GM21360 (cell line): ENCODE measurements at regions not wholly inside any gene's neighbourhood (a gene's known extent, or its start where the extent isn't known, plus 50 kb on each side); places are given as distances from the start of the nearest gene placed in this dataset.
"Not testable (repeated sequence)": the region's sequence is repeated elsewhere in the genome, so short reads cannot be mapped to it uniquely, and the experiment has no call there.

Experiments
- ATAC-seq: cut with Tn5 transposase; IDR thresholded peaks from one replicate; pipeline ENCODE4 v1.9.1; 2021; ENCODE audit warnings: mild to moderate bottlenecking, moderate library complexity; ENCODE audit not compliant: unreplicated experiment

DNA sequence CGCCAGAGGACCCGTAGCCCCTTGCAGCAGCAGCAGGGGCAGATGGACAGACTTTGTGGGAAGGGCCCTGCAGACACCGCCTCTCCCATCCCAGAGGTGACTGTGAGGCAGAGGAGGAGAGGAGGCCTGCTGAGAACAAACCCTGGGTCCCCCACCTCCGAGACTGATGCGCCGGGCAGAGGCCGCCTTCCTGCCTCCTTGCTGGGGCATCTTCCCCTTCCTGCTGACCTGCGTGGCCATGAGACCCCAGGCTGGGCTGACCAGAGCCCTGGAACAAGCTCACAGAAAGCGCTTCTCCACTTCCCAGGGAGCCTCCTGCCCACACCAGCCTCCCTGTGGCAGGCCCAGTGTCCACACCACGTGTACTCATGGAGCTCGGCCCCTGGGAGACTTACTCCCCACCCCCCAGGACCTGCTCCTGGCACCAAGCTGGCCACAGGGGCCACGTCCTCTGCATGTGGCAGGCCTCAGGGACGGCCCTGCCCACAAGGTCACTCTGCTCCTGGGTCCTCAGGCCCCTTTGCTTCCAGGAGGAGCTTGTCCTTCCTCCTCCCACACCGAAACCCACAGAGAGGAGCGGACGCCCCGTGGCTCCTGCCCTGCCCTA is 119.0 kb upstream of the ZNF469 start:
- not testable (repeated sequence) for ATAC-seq

DNA sequence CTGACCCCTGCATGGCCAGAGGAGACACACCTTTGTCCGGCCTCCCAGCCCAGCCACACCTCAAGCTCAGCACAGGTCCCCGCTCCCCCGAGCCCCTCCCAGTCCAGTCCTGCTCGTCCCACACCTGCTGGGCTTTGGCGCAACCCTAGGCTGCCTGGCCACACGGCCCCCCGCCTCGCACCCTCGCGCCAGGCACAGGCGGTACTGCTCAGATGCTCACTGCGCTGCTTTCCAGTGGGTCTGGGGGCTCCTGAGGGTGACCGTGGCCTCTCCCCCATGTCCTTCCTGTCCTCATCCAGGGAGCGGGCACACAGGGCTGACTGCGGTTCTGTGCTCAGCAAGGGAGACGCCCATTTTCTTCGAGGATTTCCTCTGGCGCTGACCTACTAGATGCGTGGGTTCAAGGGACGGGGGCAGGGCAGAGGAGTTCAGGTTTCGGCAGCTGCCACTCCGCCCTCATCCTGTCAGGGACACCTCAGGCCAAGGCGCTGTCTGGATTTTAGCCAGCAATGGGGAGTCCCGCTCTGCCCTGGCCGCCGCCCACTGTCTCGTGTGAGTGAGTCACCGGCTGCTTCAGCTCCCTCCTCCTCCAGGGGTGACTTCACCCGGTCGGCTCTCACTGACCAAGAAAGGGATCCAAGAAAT is 118.0 kb upstream of the ZNF469 start:
- ATAC-seq: peak; percentile 73

DNA sequence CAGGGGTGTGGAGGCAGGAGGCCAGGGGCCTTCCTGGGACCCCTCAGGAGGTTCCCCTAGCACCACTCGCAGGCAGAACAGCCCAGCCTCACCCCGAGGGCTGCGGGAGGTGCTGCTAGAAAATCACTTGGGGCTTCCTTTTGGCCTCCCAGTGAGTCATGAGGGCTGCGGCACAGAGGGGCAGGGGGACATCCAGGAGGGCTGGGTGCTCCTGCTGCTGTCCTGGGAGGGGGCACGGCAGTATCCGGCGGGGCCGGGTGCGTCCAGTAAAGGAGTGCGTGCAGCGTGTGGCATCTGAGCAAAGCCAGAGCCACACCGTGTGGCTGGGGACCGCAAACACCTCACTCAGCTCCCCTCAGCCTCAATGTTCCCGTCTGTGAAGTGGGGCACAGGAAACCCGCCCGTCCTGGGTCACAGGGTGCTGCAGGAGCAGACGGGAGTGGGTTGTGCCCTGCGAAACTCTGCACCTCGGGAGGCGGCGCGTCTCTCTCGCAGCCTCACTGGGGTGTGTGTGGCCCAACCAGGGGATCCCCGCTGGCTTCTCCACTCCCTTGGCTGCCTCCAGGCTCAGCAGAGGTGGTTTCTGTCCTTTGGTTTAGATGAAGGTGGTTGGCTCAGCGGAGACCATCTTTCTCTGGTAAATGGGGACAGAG is 117.3 kb upstream of the ZNF469 start:
- peak; percentile 23 for ATAC-seq

DNA sequence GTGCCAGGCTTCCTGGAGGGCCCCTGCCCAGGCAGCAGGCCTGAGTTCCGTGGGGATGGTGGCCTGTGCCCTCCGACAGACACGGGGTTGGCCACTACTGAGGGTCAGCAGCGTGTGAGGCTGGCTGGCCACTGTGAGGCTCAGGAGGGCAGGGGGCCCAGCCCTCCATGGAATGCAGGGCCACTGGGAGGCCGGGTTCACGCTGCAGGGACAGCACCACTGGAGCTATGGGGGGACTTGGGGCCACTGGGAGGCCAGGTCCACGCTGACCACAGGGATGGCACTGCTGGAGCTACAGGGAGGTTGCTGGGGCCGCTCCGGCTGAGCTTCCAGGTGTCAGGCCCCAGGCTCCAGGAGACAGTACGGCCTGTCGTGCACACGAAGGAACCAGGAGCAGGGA is 116.7 kb upstream of the ZNF469 start:
- ATAC-seq: not testable (repeated sequence)

DNA sequence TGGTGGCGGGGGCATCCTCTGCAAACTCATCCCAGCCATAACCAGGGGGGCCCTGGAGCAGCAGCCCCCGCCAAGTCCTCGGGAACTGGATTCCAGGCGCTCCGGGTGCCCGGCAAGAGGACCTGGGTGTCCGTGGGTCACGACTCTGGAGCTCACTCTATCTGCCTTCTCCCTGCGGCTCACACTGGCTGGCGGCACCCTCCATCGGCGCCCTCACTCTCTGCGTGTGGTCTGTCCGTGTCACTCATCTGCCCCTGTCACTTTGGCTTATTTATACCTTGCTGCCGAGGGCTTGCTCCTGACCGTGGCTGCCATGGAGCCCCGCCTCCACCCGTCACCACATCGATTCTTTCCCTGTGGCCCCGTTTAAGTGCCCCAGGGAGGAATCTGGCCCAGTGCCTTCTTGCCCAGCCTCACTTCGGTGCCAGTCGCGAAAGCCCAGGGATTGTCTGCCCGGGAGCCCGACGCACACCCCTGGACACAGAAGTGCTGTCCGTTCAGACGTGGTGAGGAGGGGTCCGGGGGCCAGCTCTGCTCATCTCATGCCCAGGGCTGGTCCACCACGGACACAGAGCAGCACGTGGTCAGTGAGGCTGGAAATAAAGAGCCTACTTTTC is 115.7 kb upstream of the ZNF469 start:
- not testable (repeated sequence) for ATAC-seq

DNA sequence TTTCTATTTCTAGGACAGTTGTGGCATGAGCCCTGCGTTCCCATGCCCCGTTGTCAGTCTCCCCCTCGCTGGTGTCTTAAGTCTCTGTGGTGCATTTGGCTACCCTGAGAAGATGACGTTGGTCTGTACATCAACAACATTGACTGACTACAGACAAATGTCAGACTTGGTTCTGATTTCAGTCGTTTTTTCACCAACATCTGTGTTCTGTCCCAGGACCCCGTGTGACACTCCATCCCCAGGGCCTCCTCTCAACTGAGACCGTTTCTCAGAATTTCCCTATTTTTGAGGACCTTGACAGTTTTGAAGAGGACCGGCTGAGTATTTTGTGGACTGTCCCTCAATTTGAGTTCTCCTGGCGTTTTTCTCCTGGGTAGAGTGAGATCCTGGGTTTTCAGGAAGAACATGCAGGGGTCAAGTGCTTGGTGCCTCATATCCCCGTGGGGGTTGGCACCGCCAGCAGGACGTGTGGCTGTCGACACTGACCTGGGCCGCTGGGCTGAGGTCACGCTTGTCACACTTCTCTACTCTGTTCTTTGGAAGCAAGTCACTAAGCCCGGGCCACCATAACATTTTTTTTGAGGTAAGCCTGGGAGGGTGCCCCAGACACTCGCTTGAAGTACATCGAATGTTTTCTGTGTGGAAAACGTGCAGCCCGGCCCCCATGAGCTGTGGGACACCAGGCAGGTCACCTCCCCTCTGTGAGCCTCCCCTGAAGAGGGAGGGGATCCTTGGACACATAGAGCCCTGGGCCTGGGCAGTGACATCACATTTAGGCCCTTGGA is 114.4 kb upstream of the ZNF469 start:
- not testable (repeated sequence) for ATAC-seq

DNA sequence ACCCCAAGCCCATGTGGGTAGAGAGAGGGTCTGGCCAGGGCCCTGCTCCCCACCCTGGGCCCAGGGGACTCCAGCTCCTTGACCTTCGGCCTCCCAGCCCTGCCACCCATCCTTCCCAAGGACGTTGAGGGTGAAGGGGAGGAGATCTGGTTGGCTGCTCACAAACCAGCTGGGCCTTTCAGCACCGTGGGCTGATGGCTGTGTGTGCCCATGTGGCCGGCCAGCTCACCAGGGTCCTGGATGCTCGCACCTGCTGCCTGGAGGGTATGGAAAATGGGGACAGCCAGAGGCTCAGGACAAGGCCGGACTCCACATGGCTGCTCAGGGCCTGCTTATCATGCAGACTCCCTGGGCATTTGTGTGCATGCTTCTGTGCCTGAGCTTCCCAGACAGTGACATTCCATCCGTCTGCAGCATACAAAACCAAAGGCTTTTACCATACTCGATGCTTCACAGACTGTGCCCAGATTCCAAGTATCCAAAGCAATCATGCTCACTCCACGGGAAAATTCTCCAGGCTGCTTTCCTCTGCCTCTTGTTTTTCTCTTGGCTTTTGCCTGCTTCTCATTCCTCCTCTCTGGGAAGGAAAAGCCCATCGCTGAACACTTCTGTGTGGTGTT is 112.5 kb upstream of the ZNF469 start:
- ATAC-seq: not testable (repeated sequence)

DNA sequence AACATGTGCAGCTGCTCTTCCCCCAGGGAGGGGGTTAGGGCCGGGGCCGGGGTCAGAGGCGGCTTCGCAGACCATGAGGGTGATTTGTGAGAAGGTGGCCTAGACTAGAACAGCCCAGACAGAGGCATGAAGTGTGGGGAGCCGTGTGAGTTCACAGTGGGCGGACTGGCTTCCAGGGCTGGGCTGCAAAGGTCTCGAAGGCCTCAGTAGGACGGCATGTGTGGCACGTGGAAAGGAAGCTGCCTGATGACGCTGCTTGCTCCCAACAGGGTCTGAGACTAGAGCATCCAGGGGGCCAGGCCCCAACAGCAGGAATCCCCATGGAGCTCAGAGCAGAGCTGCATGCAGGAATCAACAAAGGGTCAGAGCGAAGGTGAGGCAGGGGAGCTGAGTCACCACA is 111.5 kb upstream of the ZNF469 start:
- not testable (repeated sequence) for ATAC-seq

DNA sequence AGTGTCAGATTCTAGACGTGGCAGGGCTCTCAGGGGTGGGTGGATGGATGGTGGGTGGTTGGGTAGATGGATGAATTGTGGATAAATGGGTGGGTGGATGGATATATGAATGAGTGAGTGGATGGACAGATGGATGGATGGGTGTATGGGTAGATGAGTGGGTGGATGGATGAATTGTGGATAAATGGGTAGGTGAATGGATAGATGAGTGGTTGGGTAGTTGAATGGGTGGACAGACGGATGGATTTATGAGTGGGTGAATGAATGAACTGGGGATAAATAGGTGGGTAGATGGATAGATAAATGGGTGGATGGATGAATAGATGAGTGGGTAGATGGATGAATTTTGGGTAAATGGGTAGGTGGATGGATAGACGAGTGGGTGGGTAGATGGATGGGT is 111.0 kb upstream of the ZNF469 start:
- ATAC-seq: not testable (repeated sequence)

DNA sequence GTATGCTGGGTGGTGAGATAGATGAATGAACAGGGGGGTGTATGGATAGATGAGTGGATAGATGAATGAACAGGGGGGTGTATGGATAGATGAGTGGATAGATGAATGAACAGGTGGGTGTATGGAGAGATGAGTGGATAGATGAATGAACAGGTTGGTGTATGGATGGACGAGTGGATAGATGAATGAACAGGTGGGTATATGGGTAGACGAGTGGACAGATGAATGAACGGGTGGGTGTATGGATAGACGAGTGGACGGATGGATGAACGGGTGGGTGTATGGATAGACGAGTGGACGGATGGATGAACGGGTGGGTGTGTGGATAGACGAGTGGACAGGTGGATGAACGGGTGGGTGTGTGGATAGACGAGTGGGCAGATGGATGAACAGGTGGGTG is 110.3 kb upstream of the ZNF469 start:
- not testable (repeated sequence) for ATAC-seq

DNA sequence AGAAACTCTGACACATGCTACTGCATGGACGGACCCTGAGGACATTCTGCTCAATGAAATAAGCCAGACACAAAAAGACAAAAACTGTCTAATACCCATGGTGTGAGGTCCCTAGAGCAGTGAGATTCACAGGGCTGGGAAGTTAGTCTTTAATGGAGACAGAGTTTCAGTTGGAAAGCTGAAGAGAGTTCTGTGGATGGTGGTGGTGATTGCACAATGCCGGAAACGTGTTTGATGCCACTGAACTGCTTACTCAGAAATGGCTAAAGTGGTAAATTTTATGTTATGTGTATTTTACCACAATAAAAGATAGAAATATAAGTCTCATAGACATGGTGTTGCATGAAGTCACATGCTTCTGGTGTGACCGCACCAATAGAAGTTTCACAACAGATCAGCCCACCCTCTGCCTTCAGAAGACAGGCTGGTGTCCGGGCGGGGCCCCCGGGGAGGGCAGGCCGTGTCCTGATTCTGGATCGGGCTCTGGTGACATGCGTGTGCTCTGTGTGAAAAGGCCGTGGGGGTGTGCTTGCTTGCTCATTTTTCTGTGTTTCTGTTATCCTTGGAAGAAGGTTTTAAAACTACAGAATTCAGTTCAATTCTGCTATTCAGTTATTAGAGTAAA is 108.5 kb upstream of the ZNF469 start:
- ATAC-seq: not testable (repeated sequence)

DNA sequence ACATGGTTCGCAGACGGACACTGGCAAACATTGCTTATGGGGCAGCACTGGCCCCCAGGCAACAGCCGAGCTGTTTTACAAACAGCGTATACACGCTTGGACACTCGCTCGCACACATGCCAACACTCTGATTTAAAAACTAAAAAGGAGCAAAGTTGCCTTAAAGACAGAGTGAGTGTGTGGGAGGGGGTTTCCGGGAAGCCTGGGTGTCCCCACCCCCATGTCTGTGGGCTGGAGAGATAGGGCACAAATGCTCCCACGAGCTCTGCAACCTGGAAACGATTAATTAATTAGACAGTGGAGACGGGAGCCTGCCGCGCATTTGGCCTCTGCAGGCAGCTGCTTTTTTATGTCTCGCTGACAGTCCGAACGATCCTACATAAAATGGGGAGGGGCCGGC is 107.9 kb upstream of the ZNF469 start:
- ATAC-seq: no peak

DNA sequence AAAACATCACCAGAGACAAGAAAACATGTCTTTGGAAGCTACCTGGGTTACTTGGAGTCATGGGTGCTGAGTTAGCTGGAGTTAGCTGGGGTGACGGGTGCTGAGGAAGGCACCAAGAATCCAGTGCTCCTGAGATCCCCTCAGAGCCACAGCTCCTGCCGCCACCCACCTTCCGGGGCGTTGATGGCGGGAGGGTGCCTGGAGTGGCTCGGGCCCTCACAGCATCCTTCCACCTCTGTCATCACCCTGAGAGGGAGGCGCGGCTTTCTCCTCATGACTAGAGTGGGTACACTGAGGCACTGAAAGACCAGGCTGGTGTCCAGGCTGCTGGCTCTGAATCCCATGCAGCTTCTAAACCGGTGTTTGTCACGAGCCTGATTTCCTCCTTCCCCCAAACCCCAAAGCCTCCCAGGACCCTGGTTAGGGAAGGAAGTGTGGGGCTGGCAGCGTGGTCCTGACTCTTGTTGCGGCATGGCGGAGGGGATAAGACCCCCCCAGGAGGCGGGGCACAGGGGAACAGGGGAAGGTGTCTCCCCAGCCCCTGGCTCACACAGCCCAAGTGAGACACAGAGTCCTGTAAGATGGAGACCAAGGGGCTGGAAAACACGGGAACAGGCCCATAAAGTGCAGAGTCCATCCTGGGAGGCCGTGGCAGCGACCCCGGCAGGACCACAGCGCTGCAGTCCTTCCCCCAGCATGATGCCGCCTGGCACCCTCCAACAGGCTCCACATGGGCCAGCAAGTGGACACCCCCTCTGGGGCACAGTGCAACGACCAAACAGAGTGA is 107.2 kb upstream of the ZNF469 start:
- not testable (repeated sequence) for ATAC-seq

DNA sequence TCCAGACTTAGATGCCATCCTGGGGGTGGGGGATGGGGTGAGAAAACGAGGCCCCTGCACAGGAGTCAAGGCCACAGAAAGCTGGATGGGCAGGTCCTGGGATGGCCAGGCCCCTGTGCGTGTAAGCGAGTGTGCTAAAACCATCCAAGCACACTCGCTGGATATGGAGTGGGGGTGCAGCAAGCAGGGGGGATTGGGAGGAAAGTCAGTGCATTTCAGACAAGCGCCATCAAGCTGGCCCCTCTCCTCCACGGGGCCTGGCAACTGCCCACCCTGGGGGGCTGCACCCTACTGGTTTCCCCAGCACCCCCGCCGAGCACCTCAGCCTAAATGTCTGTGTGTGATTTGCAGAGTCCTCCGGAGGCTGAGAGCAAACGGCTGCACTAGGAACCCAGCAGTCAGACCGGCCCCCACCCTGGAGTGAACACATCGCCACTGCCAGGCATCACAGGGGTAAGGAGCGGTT is 106.6 kb upstream of the ZNF469 start:
- ATAC-seq: not testable (repeated sequence)

DNA sequence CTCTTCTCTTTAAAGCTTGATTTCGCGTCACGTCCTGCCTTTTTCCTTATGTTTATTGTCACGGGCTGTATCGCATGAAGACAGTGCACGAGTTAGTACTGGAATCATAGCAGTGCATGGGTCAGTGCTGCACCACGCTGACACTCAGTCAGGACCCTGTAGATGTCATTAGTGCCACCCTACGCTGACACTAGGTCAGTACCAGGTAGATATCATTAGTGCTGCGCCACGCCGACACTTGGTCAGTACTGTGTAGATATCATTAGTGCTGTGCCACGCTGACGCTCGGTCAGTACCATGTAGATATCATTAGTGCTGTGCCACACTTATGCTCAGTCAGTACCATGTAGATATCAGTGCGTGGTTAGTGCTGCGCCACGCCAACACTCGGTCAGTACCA is 106.2 kb upstream of the ZNF469 start:
- no peak for ATAC-seq

DNA sequence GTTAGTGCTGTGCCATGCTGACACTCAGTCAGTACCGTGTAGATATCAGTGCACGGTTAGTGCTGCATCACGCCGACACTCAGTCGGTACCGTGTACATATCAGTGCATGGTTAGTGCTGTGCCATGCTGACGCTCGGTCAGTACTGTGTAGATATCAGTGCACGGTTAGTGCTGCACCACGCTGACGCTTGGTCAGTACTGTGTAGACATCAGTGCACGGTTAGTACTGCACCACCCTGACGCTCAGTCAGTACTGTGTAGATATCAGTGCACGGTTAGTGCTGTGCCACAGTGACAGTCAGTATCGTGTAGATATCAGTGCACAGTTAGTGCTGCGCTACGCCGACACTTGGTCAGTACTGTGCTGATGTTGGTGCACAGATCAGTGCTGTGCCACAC is 102.8 kb upstream of the ZNF469 start:
- no peak for ATAC-seq

DNA sequence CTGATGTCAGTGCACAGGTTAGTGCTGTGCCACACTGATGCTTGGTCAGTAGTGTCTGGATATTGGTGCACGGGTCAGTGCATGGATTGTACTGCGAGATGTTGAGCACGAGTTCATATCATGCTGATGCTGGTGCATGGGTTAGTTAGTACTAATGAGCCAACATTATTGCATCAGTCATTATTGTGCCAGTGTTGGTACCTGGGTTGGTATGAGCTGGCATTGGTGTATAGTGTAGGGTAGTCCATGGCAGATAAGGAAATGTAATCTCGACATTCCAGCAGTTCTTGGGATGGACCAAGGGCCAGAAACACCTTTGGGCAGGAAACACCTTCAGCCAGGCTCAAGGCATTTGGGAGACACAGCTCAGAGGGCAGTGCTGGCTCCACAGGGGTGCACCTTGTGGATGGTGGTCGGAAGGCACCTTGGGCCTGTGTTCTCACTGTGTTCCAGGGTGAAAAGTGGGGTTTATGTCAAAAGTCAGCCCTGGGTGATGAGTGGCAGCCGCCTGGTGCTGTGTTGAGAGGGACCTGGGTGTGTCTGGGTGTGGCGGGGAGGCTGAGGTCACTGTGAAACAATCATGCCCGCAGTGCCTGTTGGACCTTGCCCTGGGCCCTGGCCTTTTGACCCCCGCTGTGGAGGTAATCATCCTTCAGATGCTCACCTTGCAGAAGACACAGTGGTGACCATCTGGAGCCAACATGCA is 100.7 kb upstream of the ZNF469 start:
- ATAC-seq: no peak

DNA sequence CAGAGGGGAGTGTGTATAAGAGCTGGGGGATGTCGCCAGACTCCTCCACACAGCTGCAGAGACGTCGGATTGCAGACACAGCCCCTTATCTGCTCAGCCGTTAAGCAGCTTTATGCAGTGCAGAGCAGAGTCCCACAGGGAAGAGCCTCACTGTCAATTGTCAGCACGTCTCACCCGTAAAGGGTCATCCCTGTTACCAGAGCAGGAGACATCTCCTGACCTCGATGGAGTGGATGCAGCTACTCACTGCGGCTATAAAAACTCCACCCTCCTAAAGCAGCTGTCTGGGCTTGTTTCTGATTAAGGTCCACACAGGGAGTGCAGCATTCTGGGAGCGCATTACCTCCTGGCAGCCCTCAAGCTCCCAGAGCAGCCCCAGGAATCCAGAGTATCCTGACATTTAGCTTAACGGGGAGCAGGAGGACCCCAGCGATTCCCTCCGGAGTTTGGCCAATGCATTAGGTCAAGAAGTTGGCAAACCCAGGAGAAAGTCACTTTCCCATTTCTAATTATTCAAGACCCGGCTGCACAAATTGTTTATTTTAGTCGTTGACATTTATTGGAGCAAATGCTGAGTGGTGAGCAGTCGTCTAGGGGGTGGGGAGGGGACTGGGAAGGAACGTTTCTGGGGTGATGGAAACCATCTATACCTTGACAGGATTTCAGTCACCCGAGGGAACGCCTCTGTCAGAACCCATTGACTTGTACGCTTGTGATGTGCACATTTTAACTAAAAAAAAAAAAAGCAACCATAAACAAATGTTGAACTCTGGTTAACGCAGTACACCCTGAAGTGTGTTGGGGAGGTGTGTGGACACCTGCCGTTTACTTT is 100.0 kb upstream of the ZNF469 start:
- no peak for ATAC-seq
